GM19238 (cell line): ENCODE measurements at regions not wholly inside any gene's neighbourhood (a gene's known extent, or its start where the extent isn't known, plus 50 kb on each side); places are given as distances from the start of the nearest gene placed in this dataset.
"Not testable (repeated sequence)": the region's sequence is repeated elsewhere in the genome, so short reads cannot be mapped to it uniquely, and the experiment has no call there.

ENCODE experiments used
- DNase-seq: peaks from one replicate; pipeline ENCODE4 v3.0.0; 2011; ENCODE audit warnings: low spot score; ENCODE audit not compliant: insufficient read length

DNA sequence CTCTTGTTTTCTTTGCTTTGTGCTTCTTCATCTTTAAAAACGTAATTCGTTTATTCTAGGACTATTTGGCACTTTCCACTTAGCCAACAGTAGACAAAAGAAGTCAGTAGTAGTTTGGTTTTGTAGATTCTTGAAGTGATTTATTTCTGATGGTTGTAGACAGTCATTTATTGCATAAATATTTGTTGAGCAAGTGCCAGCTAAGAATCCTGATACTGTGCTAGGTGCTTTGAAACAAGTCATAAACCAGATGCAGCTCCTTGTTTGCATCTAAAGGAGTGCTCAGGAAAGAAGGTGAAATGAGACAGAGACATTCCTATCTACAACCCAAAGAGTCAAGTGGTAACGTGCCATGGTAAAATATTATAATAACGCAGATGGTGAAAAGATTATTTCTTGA, 469.1 kb downstream of the GJA1 start:
- no peak for DNase-seq

DNA sequence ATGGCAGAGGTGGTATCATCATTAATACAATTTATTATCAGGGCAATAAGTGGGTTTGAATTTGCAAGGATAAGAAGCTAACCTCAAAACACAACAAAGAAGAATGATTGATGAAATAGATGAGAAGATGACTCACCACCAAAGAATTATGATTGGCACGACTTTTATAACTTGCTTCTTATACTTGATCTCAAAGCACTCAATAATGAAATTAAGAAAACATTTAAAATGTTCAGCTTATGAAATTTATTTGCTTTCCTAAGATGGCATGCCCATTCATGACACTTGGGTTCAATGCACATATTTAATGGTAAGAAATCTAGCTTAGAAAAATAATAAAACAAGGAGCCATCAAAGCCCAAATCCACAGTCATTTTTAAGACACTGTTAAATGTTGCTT, 477.5 kb downstream of the GJA1 start:
- DNase-seq = no peak

DNA sequence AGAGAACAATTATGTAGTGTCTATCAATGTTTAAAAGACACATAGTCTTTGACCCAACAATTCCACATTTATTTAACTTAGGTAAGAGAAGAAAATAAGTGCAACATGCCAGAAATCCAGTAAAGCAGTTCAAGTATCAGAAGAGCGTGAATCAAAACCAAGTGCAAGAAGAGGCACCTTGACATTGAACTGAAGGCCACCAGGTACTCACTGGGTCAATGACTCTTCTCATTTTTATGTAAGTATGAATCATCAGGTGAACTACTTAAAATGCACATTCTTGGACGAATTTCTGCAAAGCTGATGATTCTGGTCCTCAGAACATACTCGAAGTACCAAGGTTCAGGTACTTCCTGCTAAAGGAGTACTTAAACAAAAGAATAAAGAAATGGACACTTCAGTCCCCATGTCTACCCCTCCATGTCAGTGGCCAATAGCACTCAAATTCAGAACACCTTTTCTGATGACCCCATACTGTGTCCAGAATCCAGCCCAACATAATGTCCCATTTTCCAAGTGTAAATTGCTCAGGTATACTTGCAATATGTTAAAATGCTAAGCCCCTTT, 481.9 kb downstream of the GJA1 start:
- DNase-seq = no peak

DNA sequence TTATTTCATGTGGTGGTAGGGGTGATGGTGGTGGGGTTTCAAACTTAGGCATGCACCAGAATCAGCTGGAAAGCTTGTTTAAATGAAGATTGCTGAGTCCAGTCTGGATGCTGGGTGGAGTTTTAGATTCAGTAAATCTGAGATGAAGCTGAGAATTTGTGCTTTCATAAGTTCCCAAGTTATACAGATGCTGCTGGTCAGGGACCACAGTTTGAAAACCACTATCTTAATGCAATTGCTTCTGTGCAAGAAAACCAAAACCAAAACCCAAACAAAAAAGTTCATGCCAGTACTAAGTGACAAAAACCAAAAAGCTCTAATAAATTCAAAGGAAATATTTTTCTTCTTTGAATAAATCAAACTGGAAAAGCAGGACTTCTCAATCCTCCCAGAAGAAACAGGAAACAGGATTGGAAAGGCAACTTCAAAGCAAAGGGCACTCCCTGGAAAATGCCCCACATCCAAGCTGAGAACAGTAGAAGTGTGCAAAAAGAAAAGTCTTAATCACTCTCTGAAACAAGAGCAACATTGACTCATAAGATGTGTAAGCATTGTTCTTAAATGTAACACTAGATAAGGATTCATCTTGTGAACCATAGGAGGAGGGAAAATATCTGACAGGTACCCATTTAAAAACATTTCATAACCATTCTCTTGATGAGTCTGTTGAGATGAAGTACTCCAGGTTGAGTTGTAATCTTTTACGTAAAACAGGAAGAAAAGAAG, 481.5 kb upstream of the HSF2 start:
- no peak for DNase-seq

DNA sequence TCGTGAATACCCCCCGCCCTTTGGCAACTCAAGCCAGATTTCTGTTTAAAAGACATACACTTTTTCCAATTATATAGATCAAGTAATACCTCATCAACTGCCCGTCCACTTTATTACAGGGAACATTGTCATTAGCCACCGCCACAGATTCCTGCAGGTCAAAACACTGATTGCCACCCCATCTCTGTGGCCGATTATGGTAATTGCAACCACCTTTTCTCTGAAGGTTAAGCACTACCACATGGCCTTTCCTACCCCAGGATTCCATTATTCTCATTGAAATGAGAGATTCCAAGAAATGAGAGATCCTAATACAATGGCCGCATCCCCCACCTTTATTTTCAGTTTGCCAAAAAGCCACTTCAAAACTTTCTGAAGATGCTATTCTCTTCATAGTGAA, 478.8 kb upstream of the HSF2 start:
- DNase-seq = no peak

DNA sequence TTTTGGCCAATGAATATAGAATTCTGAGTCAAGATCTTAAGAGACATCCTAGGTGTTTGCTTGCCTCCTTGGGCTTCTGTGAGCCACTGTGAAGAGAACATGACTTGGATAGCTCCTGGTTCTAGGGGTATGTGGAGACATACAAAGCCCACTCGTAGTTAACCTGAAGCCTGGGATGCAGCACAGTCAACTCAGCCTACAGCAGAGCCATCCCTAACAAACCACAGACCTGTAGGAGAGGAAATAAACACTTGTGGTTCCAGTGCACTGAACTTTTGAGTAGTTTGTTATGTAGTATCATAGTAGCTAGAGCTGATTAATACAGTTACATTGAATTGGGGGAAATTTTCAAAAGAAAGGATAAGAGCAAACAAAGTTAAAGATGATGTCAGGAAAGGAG, 474.4 kb upstream of the HSF2 start:
- no peak for DNase-seq

DNA sequence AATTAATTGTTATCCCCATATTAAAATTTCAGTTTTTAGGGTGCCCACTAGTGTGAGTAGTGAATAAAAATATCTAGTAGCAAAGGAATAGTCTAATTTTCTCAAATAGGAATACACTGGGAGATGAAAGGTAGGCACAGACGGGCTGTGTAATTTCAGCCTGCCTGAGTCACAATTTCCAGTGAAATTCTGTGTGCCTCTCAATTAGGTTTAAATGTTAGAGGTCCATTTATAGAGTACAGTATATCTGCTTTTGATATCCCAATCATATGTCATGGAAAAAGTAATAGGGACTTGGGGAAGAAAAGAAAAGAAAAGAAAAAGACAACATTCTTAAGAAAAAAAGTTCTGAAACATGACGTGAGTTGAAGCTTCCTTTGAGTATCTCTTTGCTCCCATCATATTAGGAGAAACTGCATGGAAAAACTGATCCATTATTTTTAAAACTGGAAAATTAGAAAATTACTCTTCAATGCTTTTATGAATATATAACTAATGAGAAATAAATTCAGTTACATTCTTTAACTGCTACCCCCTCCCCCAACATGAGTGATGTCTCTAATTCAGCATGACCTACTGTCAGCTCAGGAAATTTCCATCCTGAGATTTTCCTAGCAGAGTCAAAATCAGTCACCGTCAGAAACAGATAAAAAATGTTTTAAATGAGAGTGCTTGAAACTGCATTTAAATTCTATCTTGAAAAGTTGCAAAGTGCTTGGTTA, 473.8 kb upstream of the HSF2 start:
- no peak for DNase-seq

DNA sequence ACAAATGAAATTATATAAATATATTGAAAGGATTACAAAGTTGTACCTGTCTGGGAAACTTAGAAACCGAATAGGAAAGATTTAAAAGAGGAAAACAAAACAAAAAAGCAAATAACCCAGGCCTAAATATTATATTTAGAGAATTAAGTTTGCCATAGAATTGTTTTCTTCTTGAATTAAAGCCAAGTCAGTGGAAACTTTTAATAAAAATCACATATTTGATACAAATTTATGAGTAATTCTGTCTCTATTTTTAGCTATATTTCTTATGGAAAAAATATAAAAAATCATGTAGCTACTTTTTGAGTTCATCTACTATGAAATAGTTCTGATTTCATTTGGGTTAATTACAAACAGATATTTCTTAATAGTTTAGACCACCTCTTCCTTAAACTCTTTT, 470.2 kb upstream of the HSF2 start:
- DNase-seq = no peak

DNA sequence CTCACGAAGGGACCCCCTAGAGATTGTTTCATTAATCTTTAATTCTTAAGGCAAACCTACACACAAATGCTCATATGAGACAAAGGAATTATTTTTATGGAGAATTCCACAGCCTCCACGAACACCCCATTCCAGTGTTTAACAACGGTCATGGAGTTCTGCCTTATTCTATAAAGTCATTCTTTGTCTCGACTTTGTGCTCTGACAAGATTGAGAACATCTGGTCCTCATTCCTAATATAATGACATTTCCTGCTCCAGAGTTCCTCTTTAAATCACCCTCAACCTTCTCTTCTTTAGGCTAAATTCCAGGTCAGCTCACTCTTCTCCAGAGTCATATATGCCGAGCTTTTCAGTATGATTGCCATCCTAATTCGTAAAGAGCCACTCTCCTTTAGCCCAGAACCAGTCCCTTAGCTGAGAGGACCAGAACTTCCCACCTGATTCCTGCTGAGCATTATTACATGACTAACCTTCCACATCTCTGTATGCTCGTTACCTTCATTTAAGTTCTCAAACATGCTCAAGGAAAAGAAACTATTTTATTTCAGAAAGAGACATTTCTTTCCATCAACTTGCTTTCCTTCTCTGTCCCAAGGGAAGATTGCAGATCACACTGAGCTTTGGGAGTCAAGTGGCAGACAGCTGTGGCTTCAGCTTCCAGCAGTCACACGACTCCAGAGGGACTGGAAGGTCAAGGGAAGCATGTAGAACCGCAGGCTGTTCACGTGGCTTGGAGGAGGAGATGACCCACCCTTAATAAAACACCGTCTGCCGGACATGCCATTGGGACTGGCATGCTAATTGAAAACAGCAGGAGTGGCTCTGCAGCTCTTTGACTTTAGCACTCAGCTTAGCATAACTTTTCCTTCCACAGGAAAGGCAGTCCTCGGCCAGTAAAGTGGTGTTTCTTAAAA, 467.1 kb upstream of the HSF2 start:
- no peak for DNase-seq

DNA sequence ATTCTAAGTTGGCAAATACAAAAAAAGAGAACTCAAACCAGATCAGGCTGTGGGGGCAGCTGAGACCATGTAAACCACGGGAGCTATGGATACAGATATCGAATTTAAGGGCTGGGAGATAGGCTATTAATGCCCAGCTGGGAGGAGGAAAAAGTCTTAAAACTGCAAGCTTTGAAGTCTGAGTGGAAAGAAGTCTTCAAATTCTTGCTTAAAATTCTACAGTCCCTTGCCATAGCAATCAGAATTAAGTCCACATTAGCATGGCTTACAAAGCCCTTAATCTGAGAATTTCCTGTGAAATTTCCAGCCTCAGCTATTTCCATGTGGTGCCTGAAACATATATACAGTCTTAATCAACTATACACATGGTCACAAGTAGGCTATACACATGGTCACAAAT, 465.0 kb upstream of the HSF2 start:
- DNase-seq = no peak

DNA sequence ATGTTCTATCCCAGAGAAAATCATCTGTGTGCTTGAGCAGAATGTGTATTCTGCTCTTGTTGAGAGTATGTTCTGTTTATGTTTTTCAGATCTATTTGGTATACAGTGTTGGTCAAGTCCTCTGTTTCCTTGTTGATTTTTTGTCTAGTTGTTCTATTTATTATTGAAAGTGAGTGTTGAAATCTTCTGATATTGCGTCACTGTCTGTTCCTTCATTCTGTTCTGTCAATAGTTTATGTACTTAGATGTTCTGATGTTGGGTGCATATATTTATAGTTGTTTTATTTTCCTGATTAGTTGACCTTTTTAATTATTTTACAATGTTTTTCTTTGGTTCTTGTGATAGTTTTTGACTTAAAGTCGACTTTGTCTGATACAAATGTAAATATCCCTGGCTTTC, 458.7 kb upstream of the HSF2 start:
- DNase-seq = no peak

DNA sequence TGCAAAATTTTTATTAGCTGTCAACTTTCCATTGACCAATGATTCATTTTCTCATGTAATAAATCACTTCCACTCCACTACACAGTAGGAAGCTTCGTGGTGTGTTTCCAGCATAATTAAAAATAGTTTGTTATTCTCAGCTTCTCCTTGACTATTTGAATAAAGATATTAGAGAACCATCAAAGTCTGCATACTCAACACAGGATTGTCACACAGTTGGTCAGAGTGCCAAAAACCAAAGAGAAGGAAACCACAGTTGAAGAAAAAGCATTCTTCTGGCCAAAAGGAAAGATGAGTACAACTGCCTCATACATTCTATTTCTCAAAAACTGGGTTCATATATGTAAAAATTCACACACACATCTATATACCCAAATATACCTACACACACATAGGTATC, 455.1 kb upstream of the HSF2 start:
- no peak for DNase-seq

DNA sequence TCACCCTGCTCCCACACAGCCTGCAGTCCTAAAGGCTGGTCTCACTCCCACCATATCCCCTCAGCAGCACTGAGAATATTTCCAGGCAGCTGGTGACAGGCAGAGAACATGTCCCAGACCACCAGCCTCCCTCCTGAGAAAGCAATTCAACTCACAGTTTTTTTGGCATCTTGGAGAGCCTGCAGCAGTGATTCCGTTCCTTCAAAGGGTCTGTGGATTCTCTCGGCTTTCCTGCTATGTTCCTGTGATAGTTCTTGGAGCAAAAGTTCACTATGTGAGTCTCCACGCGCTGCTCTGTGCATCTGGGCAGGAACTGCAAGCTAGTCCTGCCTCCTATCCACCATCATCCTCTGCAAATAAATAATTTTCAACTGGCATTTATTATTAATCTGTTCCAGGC, 448.3 kb upstream of the HSF2 start:
- no peak for DNase-seq

DNA sequence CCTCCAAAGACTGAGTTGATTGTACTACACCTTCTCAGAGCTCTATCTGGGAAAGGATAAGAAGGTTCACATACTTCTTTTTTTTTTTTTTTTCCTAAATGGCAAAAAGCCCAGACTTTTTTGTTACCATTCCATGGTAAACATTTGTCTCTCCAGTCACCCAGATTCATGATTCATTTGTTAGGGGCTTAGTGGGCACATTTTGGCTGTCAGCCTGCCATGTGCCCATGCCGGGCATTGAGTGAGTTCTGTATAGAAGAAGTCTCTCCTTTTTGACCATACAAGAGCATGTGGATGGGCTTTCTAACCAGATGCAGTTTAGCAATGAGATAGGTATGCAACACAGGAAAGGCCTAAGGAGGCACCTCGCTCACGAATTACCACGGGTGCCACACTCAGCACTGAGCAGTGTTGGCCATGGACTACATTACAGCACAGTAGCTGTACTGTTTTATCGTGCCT, 447.5 kb upstream of the HSF2 start:
- no peak for DNase-seq

DNA sequence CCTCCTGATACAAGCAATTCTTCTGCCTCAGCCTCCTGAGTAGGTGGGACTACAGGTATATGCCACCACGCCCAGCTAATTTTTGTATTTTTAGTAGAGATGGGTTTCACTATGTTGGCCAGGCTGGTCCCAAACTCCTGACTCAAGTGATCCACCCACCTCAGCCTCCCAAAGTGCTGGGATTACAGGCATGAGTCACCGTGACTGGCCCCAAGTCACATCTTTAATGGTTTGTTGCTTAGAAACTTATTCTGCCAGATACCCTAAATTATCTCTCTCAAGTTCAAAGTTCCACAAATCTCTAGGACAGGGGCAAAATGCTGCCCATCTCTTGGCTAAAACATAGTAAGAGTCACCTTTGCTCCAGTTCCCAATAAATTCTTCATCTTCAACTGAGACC, 444.1 kb upstream of the HSF2 start:
- not testable (repeated sequence) for DNase-seq

DNA sequence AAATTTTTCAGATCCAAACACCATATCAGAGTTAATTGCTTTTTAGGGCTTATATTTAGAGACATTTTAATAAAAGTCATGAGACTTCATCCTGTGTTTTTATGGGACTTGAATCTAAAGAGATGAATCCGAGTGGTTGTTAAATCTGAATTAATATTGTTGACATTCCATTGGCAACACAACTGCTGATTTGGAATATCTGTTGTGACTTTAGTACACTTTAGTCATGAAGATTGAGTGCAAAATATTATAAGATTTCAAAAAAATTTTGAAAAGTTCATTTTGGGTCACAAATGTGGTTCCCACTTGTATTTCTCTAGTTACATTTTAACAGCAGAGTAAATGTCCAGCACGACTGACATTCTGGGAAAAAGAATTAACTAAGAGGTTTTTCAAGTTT, 442.7 kb upstream of the HSF2 start:
- no peak for DNase-seq

DNA sequence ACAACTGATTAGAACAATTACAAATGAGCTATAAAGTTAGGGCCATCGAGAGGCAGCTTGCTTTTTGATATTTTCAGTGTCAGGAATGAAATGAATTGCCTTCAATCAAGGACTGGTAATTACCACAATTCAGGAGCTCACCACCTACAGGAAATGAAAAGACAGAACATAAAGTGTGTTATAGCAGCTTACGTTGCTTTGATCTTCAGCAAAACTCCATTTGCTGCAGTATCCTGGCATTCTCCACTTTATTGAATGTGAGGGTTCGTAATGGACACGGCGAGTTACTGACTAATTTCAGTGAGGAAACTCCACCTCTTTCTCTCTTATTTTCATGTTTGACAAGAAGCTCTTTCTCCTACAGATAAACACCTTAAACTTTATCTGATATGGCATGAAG, 440.0 kb upstream of the HSF2 start:
- no peak for DNase-seq

DNA sequence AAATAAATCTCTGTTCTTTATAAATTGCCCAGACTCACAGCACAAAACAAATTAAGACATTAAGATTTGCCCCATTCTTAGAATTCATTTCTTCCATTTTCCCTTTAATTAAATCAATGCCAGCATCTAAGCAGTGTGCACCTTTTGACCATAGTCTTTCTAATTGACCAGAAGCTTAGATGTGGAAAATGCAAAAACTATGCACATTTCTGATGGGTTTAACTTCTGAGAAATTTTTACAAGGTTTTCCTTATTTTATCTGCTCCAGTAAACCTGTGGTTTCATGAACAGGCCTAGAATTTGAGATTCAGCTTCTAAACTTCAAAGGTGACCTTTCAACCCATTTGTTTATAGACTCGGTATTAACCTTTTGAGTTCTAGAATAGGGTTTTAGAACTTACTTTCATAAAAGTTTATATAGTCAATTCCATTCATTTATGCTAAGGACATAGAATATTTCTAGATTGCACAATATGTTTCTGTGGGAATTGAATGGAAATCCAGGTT, 437.8 kb upstream of the HSF2 start:
- DNase-seq = no peak

DNA sequence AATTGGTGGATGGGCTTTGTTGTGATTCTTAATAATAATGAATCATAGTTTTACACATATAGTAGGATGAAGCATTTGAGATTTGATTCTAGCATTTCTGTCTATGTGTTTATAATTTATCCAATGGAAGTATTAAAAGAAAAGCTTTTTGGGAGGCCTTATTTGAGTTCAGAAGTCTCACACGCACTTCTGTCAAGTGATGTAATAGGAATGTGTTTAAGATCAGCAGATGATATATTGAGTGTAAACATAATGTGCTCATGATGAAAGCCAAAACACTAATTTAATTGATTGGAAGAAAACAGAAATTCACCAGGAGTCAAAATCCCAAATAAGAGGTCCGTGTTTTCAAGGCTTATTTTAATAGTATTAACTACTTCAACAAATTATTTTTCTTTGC, 435.6 kb upstream of the HSF2 start:
- DNase-seq = no peak

DNA sequence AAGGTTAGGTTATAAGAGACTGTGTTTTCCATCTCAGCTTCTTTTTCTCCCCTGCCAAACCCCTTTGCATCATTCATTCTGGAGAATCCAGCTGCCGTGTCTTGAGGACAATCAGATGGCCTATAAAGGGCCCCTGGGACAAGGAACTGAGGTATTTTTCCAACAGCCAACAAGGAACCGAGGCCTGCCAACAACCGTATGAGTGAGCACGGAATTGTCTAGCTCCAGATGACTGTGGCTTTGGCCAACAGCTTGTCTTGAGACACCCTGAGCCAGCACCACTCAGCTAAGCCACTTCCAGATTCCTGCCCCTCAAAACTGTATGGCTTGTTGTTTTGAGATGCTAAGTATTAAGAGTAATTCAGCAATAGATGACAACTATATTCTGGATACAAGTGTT, 433.7 kb upstream of the HSF2 start:
- no peak for DNase-seq

DNA sequence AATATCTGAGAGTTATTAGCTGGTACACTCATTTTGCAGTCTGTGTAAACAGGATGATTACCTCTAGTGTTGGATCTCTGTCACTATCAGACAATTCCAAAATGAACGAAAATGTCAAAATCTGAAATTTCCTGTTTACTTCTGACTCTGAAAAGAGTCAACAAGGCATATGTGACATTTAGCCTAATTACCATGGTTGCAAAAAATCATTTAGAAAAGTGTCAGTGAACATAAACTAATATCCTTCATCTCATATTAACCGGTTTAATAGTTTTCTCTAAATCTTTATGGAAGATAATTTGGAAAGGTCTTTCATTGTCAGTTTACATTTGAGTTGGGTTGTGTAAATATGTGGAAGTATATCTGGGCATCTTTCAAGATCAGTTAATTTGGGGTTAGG, 431.8 kb upstream of the HSF2 start:
- no peak for DNase-seq

DNA sequence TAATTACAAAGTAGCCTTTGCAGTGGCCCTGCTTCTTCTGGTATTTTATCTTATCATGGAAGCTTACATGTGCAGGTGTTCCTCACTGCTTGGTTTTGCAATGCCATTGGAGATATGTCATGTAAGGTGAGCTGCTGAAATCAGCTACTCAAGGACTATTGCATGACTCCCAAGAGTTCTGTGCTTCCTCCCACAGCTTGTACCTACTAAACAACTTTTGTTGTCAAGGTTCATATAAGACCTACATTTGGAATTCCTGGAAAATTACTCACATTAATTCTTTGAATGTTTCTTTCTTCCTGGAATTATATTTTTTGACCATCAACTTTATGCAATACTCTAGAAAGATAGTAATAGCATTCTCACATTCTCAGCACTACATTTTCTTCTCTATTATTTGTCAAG, 427.5 kb upstream of the HSF2 start:
- no peak for DNase-seq
